ENCODE measurements at regions not wholly inside any gene's neighbourhood (a gene's known extent, or its start where the extent isn't known, plus 50 kb on each side); places are given as distances from the start of the nearest gene placed in this dataset.

- H3K4me1 ChIP-seq, result no peaks in the 10 kb centered on the region
- H3K9me3 ChIP-seq, result no peaks in the 10 kb centered on the region
- H3K27me3 ChIP-seq, result no peaks in the 10 kb centered on the region
- intact Hi-C loops (cut with DNase I), result no loop called here
- H3K4me3 ChIP-seq, result no peak overlapping the region
- H3K36me3 ChIP-seq, result no peaks in the 10 kb centered on the region
- DNase-seq, result no peak
- H3K27ac ChIP-seq, result no peak overlapping the region
- TF ChIP-seq CTCF (IDR thresholded peaks at IDR 0.05), result no peak
- ATAC-seq, result no peak
These were observed 396.0 kb upstream of the SMIM21 start for GRCh38 chr18:75823471-75823870.

GRCh38 chr18:75818383-75818782 lies 390.9 kb upstream of the SMIM21 start:
- no peak for DNase-seq
- intact Hi-C loops (cut with DNase I), result no loop called here
- TF ChIP-seq CTCF (IDR thresholded peaks at IDR 0.05), result no peak
- no peak overlapping the region for H3K27ac ChIP-seq
- no peaks in the 10 kb centered on the region for H3K9me3 ChIP-seq
- no peak overlapping the region for H3K4me3 ChIP-seq
- H3K4me1 ChIP-seq, result no peaks in the 10 kb centered on the region
- no peaks in the 10 kb centered on the region for H3K36me3 ChIP-seq
- H3K27me3 ChIP-seq, result no peaks in the 10 kb centered on the region
- no peak for ATAC-seq

- TF ChIP-seq CTCF (IDR thresholded peaks at IDR 0.05), result no peak
- DNase-seq, result no peak
- H3K27me3 ChIP-seq, result no peaks in the 10 kb centered on the region
- no peaks in the 10 kb centered on the region for H3K36me3 ChIP-seq
- intact Hi-C loops (cut with DNase I), result no loop called here
- H3K4me3 ChIP-seq, result no peak overlapping the region
- H3K4me1 ChIP-seq, result no peaks in the 10 kb centered on the region
- no peaks in the 10 kb centered on the region for H3K9me3 ChIP-seq
- ATAC-seq, result no peak
- no peak overlapping the region for H3K27ac ChIP-seq
These were observed 388.3 kb upstream of the SMIM21 start for GRCh38 chr18:75815767-75816166.

GRCh38 chr18:75812761-75813160 lies 385.3 kb upstream of the SMIM21 start:
- DNase-seq (peak in 1 of 4 donors; percentile 41), ATAC-seq (no peak)
- Histone ChIP-seq H3K36me3 (no peaks in the 10 kb centered on the region), H3K27me3 (peaks cover 0 to 6% of the 10 kb centered on the region in 2 donors), H3K4me3 (no peak overlapping the region), H3K4me1 (no peaks in the 10 kb centered on the region), H3K27ac (no peak overlapping the region), H3K9me3 (no peaks in the 10 kb centered on the region)
- TF ChIP-seq CTCF (IDR thresholded peaks at IDR 0.05), result no peak
- intact Hi-C loops (cut with DNase I), result no loop called here

GRCh38 chr18:75810961-75811551 lies 383.6 kb upstream of the SMIM21 start:
- intact Hi-C loops (cut with DNase I), result no loop called here
- TF ChIP-seq CTCF (IDR thresholded peaks at IDR 0.05), result no peak
- DNase-seq (peak in 1 of 4 donors; percentile 26), ATAC-seq (no peak)
- Histone ChIP-seq H3K36me3 (no peaks in the 10 kb centered on the region), H3K4me3 (no peak overlapping the region), H3K27ac (peak overlapping the region in 1 of 2 donors; percentile 55), H3K27me3 (peaks cover 0 to 6% of the 10 kb centered on the region in 2 donors), H3K9me3 (no peaks in the 10 kb centered on the region), H3K4me1 (no peaks in the 10 kb centered on the region)
